ENCODE measurements at regions not wholly inside any gene's neighbourhood (a gene's known extent, or its start where the extent isn't known, plus 50 kb on each side); places are given as distances from the start of the nearest gene placed in this dataset.

GRCh38 chr1:87938631-87939030 is 610.0 kb downstream of the LMO4 start:
- no peak for TF ChIP-seq CTCF (conservative IDR thresholded peaks at IDR 0.05; ENCODE audit: low read depth, low read length)
- TF ChIP-seq EZH2 (IDR thresholded peaks at IDR 0.05; ENCODE audit: low read length, unreplicated experiment), result no peak
- no peak for TF ChIP-seq EZH2phosphoT487 (IDR thresholded peaks at IDR 0.05; ENCODE audit: borderline replicate concordance, low read length)

All from PC-3 (cell line).